H1 (cell line): ENCODE measurements at regions not wholly inside any gene's neighbourhood (a gene's known extent, or its start where the extent isn't known, plus 50 kb on each side); places are given as distances from the start of the nearest gene placed in this dataset.
A peak's percentile ranks its signal among the peaks of the same experiment; 100 is the strongest.

ENCODE experiments used
- CTCF ChIA-PET: fragments of 300-600 bp; sonication (Branson Sonifier 250); formaldehyde crosslinking; loops from one replicate; lab custom pipeline; 2021; ENCODE audit not compliant: partially characterized antibody; lab: Charles Lee
- POLR2A ChIA-PET: fragments of 300-600 bp; sonication (Branson Sonifier 250); formaldehyde crosslinking; loops from one replicate; lab custom pipeline; 2021; ENCODE audit warnings: inconsistent platforms; ENCODE audit not compliant: partially characterized antibody; lab: Charles Lee
- DNase-seq, 2 experiments: peaks; one replicate each; pipeline versions ENCODE4 v3.0.0 to v3.0.0-alpha.2; 2010 to 2022; ENCODE audit warnings: low spot score in 2 of 2, low read depth in 1 of 2, mixed read lengths in 1 of 2
- FAIRE-seq: peaks from 2 replicates; lab custom pipeline; 2011; peaks lifted over from hg19 to GRCh38; lab: Jason Lieb, UNC
- H2AFZ ChIP-seq: 2 replicates; pipeline ENCODE4 v1.8.1; 2012; ENCODE audit warnings: low read length, inconsistent platforms
- H2AK5ac ChIP-seq: 2 replicates; pipeline ENCODE4 v1.6.1; 2013; ENCODE audit warnings: low read depth, low read length
- H2BK120ac ChIP-seq: replicated peaks from 2 replicates; pipeline ENCODE3; 2013; ENCODE audit warnings: low read depth, low read length, inconsistent platforms
- H2BK12ac ChIP-seq: 2 replicates; pipeline ENCODE4 v1.6.1; 2013; ENCODE audit warnings: low read depth, low read length
- H2BK15ac ChIP-seq: 2 replicates; pipeline ENCODE4 v1.6.1; 2013; ENCODE audit warnings: low read length
- H2BK20ac ChIP-seq: 2 replicates; pipeline ENCODE4 v1.6.1; 2013; ENCODE audit warnings: low read length
- H2BK5ac ChIP-seq: 2 replicates; pipeline ENCODE4 v1.6.1; 2013; ENCODE audit warnings: low read depth, low read length
- H3K14ac ChIP-seq: 2 replicates; pipeline ENCODE4 v1.6.1; 2013; ENCODE audit warnings: inconsistent platforms; ENCODE audit not compliant: insufficient read length
- H3K18ac ChIP-seq: 2 replicates; pipeline ENCODE4 v1.6.1; 2013; ENCODE audit warnings: low read length; ENCODE audit errors: extremely low read depth
- H3K23ac ChIP-seq: 2 replicates; pipeline ENCODE4 v1.6.1; 2013; ENCODE audit warnings: inconsistent platforms; ENCODE audit not compliant: insufficient read length
- H3K23me2 ChIP-seq: 2 replicates; pipeline ENCODE4 v1.6.1; 2013; ENCODE audit warnings: low read depth, low read length
- H3K27ac ChIP-seq: 2 replicates; pipeline ENCODE4 v1.6.1; 2011; ENCODE audit warnings: low read depth, low read length, inconsistent platforms
- H3K27me3 ChIP-seq, 4 experiments: replicated peaks in 1 of 4; 1 replicate in 1 of 4; 2 replicates in 3 of 4; pipeline versions ENCODE4 v1.6.1 to v1.8.1; 2011 to 2013; ENCODE audit warnings: low read length in 3 of 4, mild to moderate bottlenecking in 3 of 4, inconsistent platforms in 2 of 4, mixed read lengths in 2 of 4, moderate library complexity in 1 of 4; ENCODE audit not compliant: control insufficient read depth in 3 of 4, insufficient read depth in 3 of 4; ENCODE audit errors: extremely low read depth in 1 of 4
- H3K36me3 ChIP-seq, 4 experiments: 2 replicates each; pipeline versions ENCODE4 v1.6.1 to v1.8.1; 2011 to 2013; ENCODE audit warnings: mild to moderate bottlenecking in 4 of 4, low read length in 3 of 4, moderate library complexity in 2 of 4, control low read depth in 1 of 4, inconsistent platforms in 1 of 4; ENCODE audit not compliant: insufficient read depth in 4 of 4, control insufficient read depth in 2 of 4
- H3K4ac ChIP-seq: replicated peaks from 2 replicates; pipeline ENCODE3; 2013; ENCODE audit warnings: low read length, low read depth, mixed read lengths, inconsistent platforms; ENCODE audit not compliant: insufficient read length
- H3K4me1 ChIP-seq, 4 experiments: replicated peaks in 1 of 4; 1 replicate in 1 of 4; 2 replicates in 3 of 4; pipeline versions ENCODE4 v1.6.1 to v1.8.1; 2011 to 2013; ENCODE audit warnings: low read length in 3 of 4, inconsistent platforms in 2 of 4, mixed read lengths in 1 of 4; ENCODE audit not compliant: insufficient read depth in 4 of 4, control insufficient read depth in 3 of 4
- H3K4me2 ChIP-seq, 2 experiments: 2 replicates each; pipeline versions ENCODE4 v1.6.1 to v1.8.1; 2011 to 2013; ENCODE audit warnings: low read depth in 2 of 2, low read length in 2 of 2, control low read depth in 1 of 2, inconsistent platforms in 1 of 2, mild to moderate bottlenecking in 1 of 2; ENCODE audit not compliant: insufficient read depth in 1 of 2
- H3K4me3 ChIP-seq, 4 experiments: fragments of 200-600, 300-600 bp in 1 of 4; sonication (generic), shearing (Covaris generic), sonication (Bioruptor Twin) in 1 of 4; 2 replicates each; pipeline versions ENCODE4 v1.5.1 to v1.8.1; 2011 to 2016; ENCODE audit warnings: low read length in 4 of 4, low read depth in 3 of 4, control low read depth in 2 of 4, inconsistent platforms in 2 of 4, mild to moderate bottlenecking in 2 of 4, mixed read lengths in 1 of 4, moderate library complexity in 1 of 4; ENCODE audit not compliant: insufficient read depth in 2 of 4; ENCODE audit errors: extremely low read depth in 1 of 4
- H3K56ac ChIP-seq: replicated peaks from 2 replicates; pipeline ENCODE3; 2013; ENCODE audit warnings: low read depth, mild to moderate bottlenecking, mixed read lengths, low read length, inconsistent platforms; ENCODE audit not compliant: insufficient read length
- H3K79me1 ChIP-seq: 2 replicates; pipeline ENCODE4 v1.6.1; 2013; ENCODE audit warnings: low read depth, low read length, control low read depth
- H3K79me2 ChIP-seq, 2 experiments: 2 replicates each; pipeline versions ENCODE4 v1.6.1 to v1.8.1; 2012 to 2013; ENCODE audit warnings: low read length in 2 of 2, mild to moderate bottlenecking in 2 of 2, inconsistent platforms in 1 of 2; ENCODE audit not compliant: insufficient read depth in 2 of 2, control insufficient read depth in 1 of 2
- H3K9ac ChIP-seq, 4 experiments: replicated peaks in 1 of 4; 1 replicate in 1 of 4; 2 replicates in 3 of 4; pipeline versions ENCODE4 v1.6.1 to v1.8.1; 2011 to 2013; ENCODE audit warnings: low read depth in 3 of 4, low read length in 3 of 4, control low read depth in 2 of 4, mild to moderate bottlenecking in 2 of 4, moderate library complexity in 2 of 4, inconsistent platforms in 1 of 4; ENCODE audit errors: extremely low read depth in 1 of 4
- H3K9me3 ChIP-seq, 2 experiments: 2 replicates each; pipeline versions ENCODE4 v1.6.1 to v1.8.1; 2012 to 2013; ENCODE audit warnings: mild to moderate bottlenecking in 2 of 2, moderate library complexity in 2 of 2, control low read depth in 1 of 2, inconsistent platforms in 1 of 2, low read depth in 1 of 2, low read length in 1 of 2, mixed read lengths in 1 of 2; ENCODE audit not compliant: insufficient read depth in 2 of 2
- H4K20me1 ChIP-seq, 2 experiments: replicated peaks in 1 of 2; 2 replicates each; pipeline versions ENCODE3 to v1.8.1; 2011 to 2013; ENCODE audit warnings: inconsistent platforms in 2 of 2, low read length in 2 of 2, mild to moderate bottlenecking in 1 of 2; ENCODE audit not compliant: insufficient read depth in 2 of 2, control insufficient read depth in 1 of 2
- H4K5ac ChIP-seq: 2 replicates; pipeline ENCODE4 v1.6.1; 2013; ENCODE audit warnings: low read length, low read depth, mixed read lengths, inconsistent platforms; ENCODE audit not compliant: insufficient read length
- H4K8ac ChIP-seq: 2 replicates; pipeline ENCODE4 v1.8.0; 2013; ENCODE audit warnings: mild to moderate bottlenecking, moderate library complexity, low read length, inconsistent platforms; ENCODE audit not compliant: insufficient read depth; ENCODE audit errors: extremely low read depth
- H4K91ac ChIP-seq: replicated peaks from 2 replicates; pipeline ENCODE3; 2013; ENCODE audit warnings: low read length, mixed read lengths, inconsistent platforms; ENCODE audit not compliant: insufficient read length
- CBX5 ChIP-seq: fragments of 300-800, 300-1000 bp; sonication (generic); IDR thresholded peaks from 2 replicates; pipeline ENCODE4 v1.7.1; 2016; ENCODE audit warnings: antibody characterized with exemption, low read length, low read depth
- CBX8 ChIP-seq: fragments of 300-800, 300-1000 bp; sonication (generic); IDR thresholded peaks from 2 replicates; pipeline ENCODE4 v1.7.1; 2016; ENCODE audit warnings: low read depth, low read length, borderline replicate concordance
- GABPA ChIP-seq: IDR thresholded peaks from 2 replicates; pipeline ENCODE4 v1.6.1; 2011; ENCODE audit warnings: mild to moderate bottlenecking, low read length, moderate library complexity, borderline replicate concordance; ENCODE audit not compliant: insufficient read depth
- HDAC6 ChIP-seq: IDR thresholded peaks from one replicate; pipeline ENCODE4 v1.7.1; 2012; ENCODE audit warnings: low read depth, mild to moderate bottlenecking, inconsistent platforms, low read length, moderate library complexity
- JUN ChIP-seq: IDR thresholded peaks from 2 replicates; pipeline ENCODE4 v1.6.1; 2011; ENCODE audit warnings: low read depth, mild to moderate bottlenecking, improper control_type of control experiment, low read length
- POLR2A ChIP-seq, 2 experiments: IDR thresholded peaks; 1 replicate in 1 of 2; 2 replicates in 1 of 2; pipeline ENCODE4 v1.6.1; 2011; ENCODE audit warnings: low read depth in 2 of 2, low read length in 2 of 2, mild to moderate bottlenecking in 2 of 2; ENCODE audit errors: control extremely low read depth in 1 of 2
- RNF2 ChIP-seq: fragments of 200-900, 300-1000 bp; sonication (generic); IDR thresholded peaks from 2 replicates; pipeline ENCODE4 v1.7.1; 2016; ENCODE audit warnings: borderline replicate concordance, low read depth, mild to moderate bottlenecking, antibody characterized with exemption, low read length; ENCODE audit not compliant: poor library complexity, severe bottlenecking; ENCODE audit errors: missing control alignments
- SIN3A ChIP-seq, 2 experiments: IDR thresholded peaks in 1 of 2; conservative IDR thresholded peaks in 1 of 2; 2 replicates each; pipeline ENCODE4 v1.6.1; 2011 to 2012; ENCODE audit warnings: low read length in 2 of 2, improper control_type of control experiment in 1 of 2, low read depth in 1 of 2, mild to moderate bottlenecking in 1 of 2
- SIX5 ChIP-seq: IDR thresholded peaks from 2 replicates; pipeline ENCODE4 v1.6.1; 2011; ENCODE audit warnings: mild to moderate bottlenecking, low read depth, low read length
- SP4 ChIP-seq: IDR thresholded peaks from 2 replicates; pipeline ENCODE4 v1.6.1; 2012; ENCODE audit warnings: low read length, inconsistent platforms
- WGBS, 2 experiments: shearing (Covaris generic) in 1 of 2; methylation state at CpG; one replicate each; pipeline versions ENCODE4 v1.1.6 to v1.1.7; 2013 to 2015; ENCODE audit warnings: low lambda C conversion rate in 2 of 2, mixed read lengths in 2 of 2, inconsistent platforms in 1 of 2, low coverage in 1 of 2, missing lambda C conversion rate in 1 of 2; ENCODE audit not compliant: insufficient replicate concordance in 2 of 2, insufficient coverage in 1 of 2, insufficient read length in 1 of 2; ENCODE audit errors: extremely low coverage in 1 of 2, missing lambda C conversion rate in 1 of 2; 5-methylcytosine and 5-hydroxymethylcytosine counted together

- POLR2A ChIA-PET = no interaction called here
- Histone ChIP-seq H4K8ac (no peak overlapping the region), H3K4ac (no peak overlapping the region), H2BK120ac (no peak overlapping the region), H3K9me3 (no peaks in the 10 kb centered on the region)
- TF ChIP-seq GABPA = no peak
- no peak for TF ChIP-seq JUN
- no peak for TF ChIP-seq HDAC6
- no peak for TF ChIP-seq SIX5
- no peak for TF ChIP-seq SIN3A (conservative IDR thresholded peaks at IDR 0.05 in 1 of 2, IDR thresholded peaks at IDR 0.05 in 1 of 2; ENCODE audit: low read depth in 1 of 2, low read length in 2 of 2)
- no peak for TF ChIP-seq RNF2
- TF ChIP-seq CBX5 = no peak
- no peak for TF ChIP-seq CBX8
- TF ChIP-seq SP4 = no peak
- TF ChIP-seq POLR2A (IDR thresholded peaks at IDR 0.05; ENCODE audit: control extremely low read depth in 1 of 2, low read depth in 2 of 2, low read length in 2 of 2) = no peak
- TF ChIP-seq, all 59 proteins: peak for 0
- no peak overlapping the region for H2BK15ac ChIP-seq
- no peak overlapping the region for H4K5ac ChIP-seq
- no peak overlapping the region for H3K23ac ChIP-seq
- H3K27ac ChIP-seq = no peak overlapping the region
- H3K14ac ChIP-seq = no peak overlapping the region
- no peaks in the 10 kb centered on the region for H3K36me3 ChIP-seq
- no peaks in the 10 kb centered on the region for H3K27me3 ChIP-seq
- no peak overlapping the region for H4K91ac ChIP-seq
- H3K18ac ChIP-seq = no peak overlapping the region
- no peak overlapping the region for H2BK5ac ChIP-seq
- H3K56ac ChIP-seq = no peak overlapping the region
- H2AFZ ChIP-seq = peak overlapping the region; percentile 16
- H2BK12ac ChIP-seq = no peak overlapping the region
- DNase-seq (no peak), FAIRE-seq (no peak)
- no peaks in the 10 kb centered on the region for H3K79me1 ChIP-seq
- no peak overlapping the region for H3K4me3 ChIP-seq
- CTCF ChIA-PET = no interaction called here
- no peak overlapping the region for H3K9ac ChIP-seq
- H3K23me2 ChIP-seq = no peaks in the 10 kb centered on the region
- no peaks in the 10 kb centered on the region for H3K79me2 ChIP-seq
- no peak overlapping the region for H3K4me2 ChIP-seq
- no peak overlapping the region for H2BK20ac ChIP-seq
- no peaks in the 10 kb centered on the region for H4K20me1 ChIP-seq
- H2AK5ac ChIP-seq = no peak overlapping the region
- H3K4me1 ChIP-seq = no peaks in the 10 kb centered on the region; a peak in 1 of 7 replicates
- WGBS, 2 experiments = 91% methylated on average over 3 of the region's 3 CpGs; no CpG with 5 or more reads in 1 of the 2 experiments
Observed at GRCh38 chr7:126026421-126027088, 1096.9 kb upstream of the POT1 start.
